DMS53 treated with DMSO at 0.1 percent for 48 hours (cell line): ENCODE measurements at regions not wholly inside any gene's neighbourhood (a gene's known extent, or its start where the extent isn't known, plus 50 kb on each side); places are given as distances from the start of the nearest gene placed in this dataset.

Experiments
- DNase-seq: peaks from one replicate; lab custom pipeline; 2025; ENCODE audit not compliant: unreplicated experiment; lab: John Stamatoyannopoulos, UW

- DNase-seq, result no peak
Measured at GRCh38 chr2:20539776-20540586, 93.1 kb downstream of the RHOB start.

GRCh38 chr2:20540587-20541293 lies 93.9 kb downstream of the RHOB start:
- no peak for DNase-seq

- no peak for DNase-seq
Measured at GRCh38 chr2:20541294-20541640, 94.4 kb downstream of the RHOB start.

- no peak for DNase-seq
Measured at GRCh38 chr2:20541651-20542050, 94.8 kb downstream of the RHOB start.

GRCh38 chr2:20542269-20542668 lies 95.4 kb downstream of the RHOB start:
- DNase-seq, result no peak

DNA sequence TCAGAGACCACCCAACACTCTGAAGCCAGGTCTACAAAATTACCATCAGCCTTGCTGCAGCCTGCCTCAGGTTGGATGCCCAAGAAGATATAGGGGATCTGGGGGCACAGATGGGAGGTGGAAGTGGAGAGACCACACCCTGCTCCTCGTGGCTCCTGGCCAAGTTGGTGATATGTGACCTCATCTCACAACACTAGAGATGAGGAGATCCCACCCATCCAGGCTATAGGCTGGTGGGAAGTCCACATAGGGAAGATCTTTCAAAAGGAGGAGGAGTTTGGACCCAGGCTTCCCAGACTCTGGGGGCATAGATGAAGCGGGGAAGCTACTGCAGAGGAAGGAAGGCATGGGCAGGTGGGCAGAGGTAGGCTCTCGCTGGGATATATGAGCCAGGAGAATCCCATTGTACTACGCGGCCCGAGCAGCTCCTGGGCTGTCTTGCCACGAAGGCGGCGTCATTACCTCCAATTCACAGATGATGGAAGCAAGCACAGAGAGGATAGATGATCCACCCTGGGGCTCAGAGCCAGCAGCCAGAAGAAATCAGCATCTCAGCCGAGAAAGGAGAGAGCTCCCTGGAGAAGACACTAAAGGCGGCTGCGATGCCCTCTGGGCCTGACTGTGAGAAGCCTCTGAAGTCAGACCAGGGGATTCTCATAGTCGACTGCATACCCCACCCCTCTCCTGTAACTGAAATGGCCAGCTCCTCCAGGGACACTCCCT lies 96.0 kb downstream of the RHOB start:
- no peak for DNase-seq

DNA sequence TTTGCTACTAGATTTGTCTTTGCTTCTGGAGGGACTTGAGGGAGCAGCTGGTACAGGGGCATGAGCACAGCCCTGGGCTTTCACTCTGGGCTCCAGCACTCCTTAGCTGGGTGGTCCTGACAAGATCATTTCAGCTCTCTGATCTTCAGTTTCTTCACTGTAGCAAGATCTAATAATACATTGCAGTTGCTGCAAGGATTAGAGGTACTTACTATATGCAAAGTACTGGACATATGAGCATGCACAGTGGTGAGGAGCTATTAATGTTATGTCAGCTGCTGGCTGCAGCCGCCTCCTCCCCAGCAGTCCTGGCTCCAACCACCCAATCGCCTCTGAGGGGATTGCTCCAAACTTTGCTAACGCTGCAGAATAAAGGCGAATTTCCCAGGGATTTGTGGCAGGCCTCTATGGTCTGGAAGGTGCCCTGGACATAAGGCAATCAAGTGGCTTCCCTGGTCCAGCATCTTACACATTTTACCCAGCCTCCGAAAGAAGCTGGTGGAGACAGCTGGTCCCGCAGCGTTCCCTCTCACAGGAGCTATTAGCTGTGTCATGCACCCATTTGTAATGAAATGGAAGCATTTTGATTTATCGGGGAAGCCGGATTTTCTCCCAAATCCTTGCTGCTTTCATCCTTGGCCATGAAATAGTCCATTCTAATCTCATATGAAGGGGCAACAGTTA lies 96.7 kb downstream of the RHOB start:
- no peak for DNase-seq

GRCh38 chr2:20544153-20544747 lies 97.4 kb downstream of the RHOB start:
- DNase-seq, result no peak

DNA sequence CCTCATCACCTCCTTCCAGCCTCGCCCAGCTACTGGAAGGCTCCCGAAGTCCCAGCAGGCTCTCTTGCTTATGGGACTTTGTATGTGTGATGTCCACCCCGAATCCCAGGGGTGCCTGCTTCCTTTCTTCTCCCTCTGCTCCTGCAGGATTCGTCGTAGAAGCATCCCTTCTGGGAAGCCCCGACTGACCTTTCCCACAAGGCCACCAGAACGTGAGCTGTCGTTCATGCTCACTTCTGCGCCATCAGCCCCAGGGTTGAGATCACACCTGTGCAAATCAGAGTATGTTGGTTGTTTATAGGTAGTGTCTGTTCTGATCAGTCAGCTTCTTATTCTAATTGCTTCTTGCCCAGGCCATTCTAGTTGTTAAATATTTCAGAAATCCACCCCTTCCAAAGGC lies 101.8 kb downstream of the HS1BP3 start:
- no peak for DNase-seq

DNA sequence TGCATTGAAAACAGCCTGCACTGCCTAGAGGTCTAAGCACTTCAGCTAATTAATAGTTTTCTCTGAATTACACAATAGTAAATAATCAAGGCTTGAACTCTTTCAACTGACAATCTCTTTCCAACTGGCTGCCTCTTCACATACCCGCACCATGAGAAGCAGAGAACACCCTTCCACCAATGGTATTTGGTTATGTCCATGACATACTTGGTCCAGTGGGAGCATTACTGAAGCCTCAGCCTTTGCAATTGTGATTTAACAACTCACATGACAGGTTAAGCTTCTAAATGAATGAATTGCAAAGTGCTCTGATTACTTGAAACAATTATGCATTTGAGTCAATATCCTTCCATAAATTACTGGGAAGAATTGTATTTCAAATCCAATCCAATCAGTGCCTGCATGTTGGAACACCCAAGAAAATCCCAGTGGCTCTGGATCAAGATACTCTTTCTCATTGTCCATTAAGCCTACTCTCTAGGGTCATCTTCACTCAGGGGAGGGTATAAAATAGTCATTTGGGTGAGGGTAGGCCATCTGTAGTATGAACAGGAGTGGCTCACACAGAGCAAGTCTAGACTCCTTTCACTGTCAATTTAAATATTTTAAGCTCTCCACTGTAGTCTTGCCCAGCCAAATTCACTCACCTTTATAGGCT lies 101.1 kb downstream of the HS1BP3 start:
- no peak for DNase-seq

- DNase-seq, result no peak
Measured at GRCh38 chr2:20551260-20551944, 99.5 kb downstream of the HS1BP3 start.

- DNase-seq, result no peak
Measured at GRCh38 chr2:20551945-20552328, 99.0 kb downstream of the HS1BP3 start.

- no peak for DNase-seq
Measured at GRCh38 chr2:20552847-20553246, 98.1 kb downstream of the HS1BP3 start.

GRCh38 chr2:20553580-20553979 lies 97.3 kb downstream of the HS1BP3 start:
- no peak for DNase-seq

DNA sequence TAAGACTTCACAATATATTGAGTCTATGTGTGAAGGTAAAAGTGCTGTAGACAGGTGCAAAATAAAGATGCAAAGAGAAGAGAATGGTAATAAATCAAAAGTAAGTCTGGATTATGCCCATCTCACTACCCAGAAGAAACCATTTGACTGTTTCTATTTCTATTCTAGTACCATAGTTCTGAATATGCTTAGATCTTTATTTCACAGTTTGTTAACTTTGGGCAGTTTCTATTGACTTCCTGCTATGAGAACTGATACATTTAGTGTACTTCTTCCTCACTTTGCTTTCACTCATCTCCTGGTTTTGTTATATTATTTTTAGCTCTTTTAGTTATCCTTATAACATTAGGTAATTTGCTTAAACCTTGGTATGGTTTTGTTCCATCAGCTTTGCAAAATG lies 94.9 kb downstream of the HS1BP3 start:
- DNase-seq, result no peak

GRCh38 chr2:20556756-20557155 lies 94.1 kb downstream of the HS1BP3 start:
- DNase-seq, result no peak

DNA sequence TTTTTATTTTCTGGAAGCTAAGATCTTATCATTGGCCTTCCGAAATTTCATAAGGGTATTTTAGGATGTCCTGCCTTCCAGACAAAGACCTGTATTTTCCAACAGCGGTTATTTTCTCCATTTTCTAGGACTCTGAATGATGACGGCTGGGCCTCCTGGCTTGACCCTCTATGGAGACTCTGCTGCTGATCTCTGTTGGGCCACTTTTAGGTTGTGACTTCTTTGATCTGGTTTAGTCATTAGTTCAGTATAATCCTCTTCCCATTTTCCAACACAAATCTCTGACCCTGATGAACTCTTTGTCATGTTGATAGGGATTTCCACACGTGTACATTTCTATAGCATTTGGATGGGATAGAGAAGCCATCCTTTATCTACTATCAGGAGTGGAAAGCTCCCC lies 93.7 kb downstream of the HS1BP3 start:
- DNase-seq, result no peak

DNA sequence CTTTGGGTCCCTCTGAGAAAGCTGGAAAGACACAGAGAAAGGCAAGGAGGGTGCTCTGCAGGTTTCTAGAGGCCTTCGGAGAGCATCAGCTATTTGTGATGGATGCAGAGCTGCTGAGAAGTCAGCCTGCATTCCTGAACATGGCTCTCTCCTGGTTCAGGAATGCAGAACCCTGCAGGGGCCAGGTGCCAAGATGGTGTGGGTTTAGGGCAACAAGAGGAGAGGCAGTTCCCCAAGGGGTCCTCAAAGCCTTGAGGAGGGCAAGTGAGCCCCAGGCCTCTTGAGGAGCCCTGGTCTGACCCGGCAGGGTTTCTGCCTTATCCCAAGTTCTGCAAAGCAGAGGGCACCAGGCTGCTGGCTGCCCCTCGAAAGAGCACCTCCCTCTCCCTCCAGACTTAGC lies 93.3 kb downstream of the HS1BP3 start:
- no peak for DNase-seq

DNA sequence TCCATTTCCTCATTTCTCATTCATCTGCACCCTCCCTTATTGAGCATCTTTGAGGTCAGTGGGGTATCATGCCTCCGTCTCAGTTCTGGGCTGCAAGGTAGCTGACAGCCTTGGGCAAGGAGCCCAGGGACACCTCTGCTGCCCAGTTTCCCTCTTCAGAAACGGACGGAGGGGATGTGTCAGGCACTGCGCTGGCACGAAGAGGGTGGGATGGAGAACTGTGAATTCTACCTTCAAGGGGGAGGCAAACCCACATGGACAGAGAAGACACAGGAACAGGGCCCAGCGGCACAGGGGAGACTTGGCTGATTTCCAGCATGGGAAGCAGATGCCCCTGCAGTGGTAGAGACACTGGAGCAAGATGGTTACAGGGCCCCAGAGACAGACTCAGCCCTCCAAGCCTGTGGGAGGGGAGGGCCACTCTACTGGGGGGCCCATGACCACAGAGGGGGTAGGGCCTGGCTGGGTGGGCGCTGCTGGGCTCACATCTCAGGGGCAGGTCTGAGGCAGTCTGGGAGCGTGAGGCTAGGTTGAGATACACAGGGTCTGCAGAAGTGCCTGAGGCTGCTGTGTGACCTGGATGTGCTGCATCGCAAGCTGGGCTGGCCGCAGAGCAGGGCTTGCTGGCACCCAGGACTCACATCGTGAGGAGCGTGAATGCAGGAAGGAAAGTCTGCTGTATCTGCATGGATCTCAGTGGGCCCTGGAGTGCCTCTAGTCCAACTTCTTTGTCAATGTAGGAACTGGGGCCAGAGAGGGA lies 92.3 kb downstream of the HS1BP3 start:
- no peak for DNase-seq
